ENCODE measurements at regions not wholly inside any gene's neighbourhood (a gene's known extent, or its start where the extent isn't known, plus 50 kb on each side); places are given as distances from the start of the nearest gene placed in this dataset.

DNA sequence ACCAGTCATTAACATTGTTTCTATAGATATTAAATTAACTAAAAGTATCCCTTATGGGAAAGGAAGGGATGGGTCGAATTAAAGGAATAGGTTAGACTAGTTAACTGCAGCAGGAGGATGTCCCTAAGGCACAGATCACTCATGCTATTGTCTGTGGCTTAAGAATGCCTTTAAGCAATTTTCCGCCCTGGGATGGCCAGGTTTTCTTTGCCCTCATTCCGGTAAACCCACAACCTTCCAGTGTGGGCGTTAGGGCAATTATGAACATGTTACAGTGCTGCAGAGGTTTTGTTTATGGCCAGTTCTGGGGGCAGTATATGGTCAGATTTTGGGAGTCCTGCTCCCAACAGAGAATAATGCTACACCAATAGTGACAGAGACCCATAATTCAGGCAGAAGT lies 139.3 kb upstream of the CDK13 start:
- ATAC-seq (no peak), DNase-seq (no peak)
- POLR2A ChIA-PET, result no interaction called here
- Mint-ChIP-seq H3K36me3 (ENCODE audit: low read depth) (no peaks in the 10 kb centered on the region), H3K4me3 (no peak overlapping the region), H3K27me3 (peaks cover 13% of the 10 kb centered on the region), H3K4me1 (ENCODE audit: low read depth) (no peaks in the 10 kb centered on the region), H3K27ac (no peak overlapping the region), H3K9me3 (no peaks in the 10 kb centered on the region)
- intact Hi-C loops (cut with micrococcal nuclease), result no loop called here
- CTCF ChIA-PET, result interaction anchor here (1.3 kb wide), 1 partner anchor 22 kb away, joined by 3 read pairs; no protein-coding TSS in a partner anchor
- TF ChIP-seq, protein P1, sequence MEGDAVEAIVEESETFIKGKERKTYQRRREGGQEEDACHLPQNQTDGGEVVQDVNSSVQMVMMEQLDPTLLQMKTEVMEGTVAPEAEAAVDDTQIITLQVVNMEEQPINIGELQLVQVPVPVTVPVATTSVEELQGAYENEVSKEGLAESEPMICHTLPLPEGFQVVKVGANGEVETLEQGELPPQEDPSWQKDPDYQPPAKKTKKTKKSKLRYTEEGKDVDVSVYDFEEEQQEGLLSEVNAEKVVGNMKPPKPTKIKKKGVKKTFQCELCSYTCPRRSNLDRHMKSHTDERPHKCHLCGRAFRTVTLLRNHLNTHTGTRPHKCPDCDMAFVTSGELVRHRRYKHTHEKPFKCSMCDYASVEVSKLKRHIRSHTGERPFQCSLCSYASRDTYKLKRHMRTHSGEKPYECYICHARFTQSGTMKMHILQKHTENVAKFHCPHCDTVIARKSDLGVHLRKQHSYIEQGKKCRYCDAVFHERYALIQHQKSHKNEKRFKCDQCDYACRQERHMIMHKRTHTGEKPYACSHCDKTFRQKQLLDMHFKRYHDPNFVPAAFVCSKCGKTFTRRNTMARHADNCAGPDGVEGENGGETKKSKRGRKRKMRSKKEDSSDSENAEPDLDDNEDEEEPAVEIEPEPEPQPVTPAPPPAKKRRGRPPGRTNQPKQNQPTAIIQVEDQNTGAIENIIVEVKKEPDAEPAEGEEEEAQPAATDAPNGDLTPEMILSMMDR (IDR thresholded peaks at IDR 0.05), result no peak

DNA sequence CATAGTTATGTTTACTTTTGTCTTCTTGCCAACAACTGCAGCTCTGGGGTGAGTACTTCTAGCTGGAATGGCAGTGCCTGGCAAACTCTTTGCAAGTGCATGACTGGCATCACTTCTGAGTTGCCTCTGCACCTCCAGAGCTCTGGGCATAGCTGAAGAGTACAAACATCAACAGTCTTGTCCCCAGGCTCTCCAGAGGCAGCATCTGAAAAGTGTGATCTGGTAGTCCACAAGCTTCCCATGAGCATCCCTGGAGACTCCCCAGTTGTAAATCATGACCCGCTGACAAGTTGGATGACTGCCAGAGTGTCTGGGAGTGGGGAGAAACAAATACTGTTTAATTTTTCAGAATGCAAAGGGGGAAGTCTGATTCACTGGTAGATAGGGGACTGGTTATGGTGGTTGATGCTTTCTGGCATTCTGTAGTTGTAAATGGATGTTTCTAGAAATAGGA lies 138.9 kb upstream of the CDK13 start:
- ChIA-PET POLR2A (no interaction called here), CTCF (interaction anchor here (1.3 kb wide), 1 partner anchor 21 kb away, joined by 3 read pairs; no protein-coding TSS in a partner anchor)
- intact Hi-C loops (cut with micrococcal nuclease), result no loop called here
- no peaks in the 10 kb centered on the region for H3K36me3 Mint-ChIP-seq (ENCODE audit: low read depth)
- peaks cover 14% of the 10 kb centered on the region for H3K27me3 Mint-ChIP-seq
- no peak overlapping the region for H3K27ac Mint-ChIP-seq
- H3K9me3 Mint-ChIP-seq, result no peaks in the 10 kb centered on the region
- no peak overlapping the region for H3K4me3 Mint-ChIP-seq
- DNase-seq (no peak), ATAC-seq (no peak)
- TF ChIP-seq, protein P1 (IDR thresholded peaks at IDR 0.05), result no peak
- no peaks in the 10 kb centered on the region for H3K4me1 Mint-ChIP-seq (ENCODE audit: low read depth)

DNA sequence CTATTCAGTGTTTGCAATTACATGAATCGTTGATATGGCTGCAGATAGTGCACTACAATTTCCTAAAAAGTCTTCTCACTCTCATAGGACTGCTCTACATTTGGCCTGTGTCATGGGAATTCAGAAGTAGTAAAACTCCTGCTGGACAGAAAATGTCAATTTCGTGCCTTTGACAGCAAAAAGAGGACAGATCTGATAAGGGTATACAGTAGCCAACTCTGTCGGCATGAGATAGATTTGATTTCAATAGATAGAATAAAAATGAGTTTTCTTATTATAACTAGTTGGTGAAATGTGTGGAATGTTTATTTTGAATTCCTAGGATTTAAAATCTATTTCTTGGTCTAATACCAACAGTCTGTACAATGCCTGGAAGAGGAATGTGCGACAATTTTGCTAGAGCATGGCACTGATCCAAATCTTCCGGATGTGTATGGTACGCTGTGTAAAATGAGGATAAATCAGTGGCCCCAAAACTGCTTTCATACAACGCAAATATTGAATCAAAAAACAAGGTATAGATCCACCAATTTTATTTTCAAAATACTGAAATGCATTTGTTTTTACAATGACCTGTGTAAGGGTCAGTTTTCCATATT lies 133.5 kb upstream of the CDK13 start:
- Mint-ChIP-seq H3K4me1 (ENCODE audit: low read depth) (no peaks in the 10 kb centered on the region), H3K27ac (no peak overlapping the region), H3K36me3 (ENCODE audit: low read depth) (no peaks in the 10 kb centered on the region), H3K9me3 (no peaks in the 10 kb centered on the region), H3K27me3 (peaks cover 14% of the 10 kb centered on the region), H3K4me3 (no peak overlapping the region)
- intact Hi-C loops (cut with micrococcal nuclease), result no loop called here
- DNase-seq, result no peak
- ATAC-seq, result no peak
- ChIA-PET POLR2A (no interaction called here), CTCF (interaction anchor here (1.2 kb wide), 1 partner anchor 10 kb away, joined by 3 read pairs; no protein-coding TSS in a partner anchor)
- TF ChIP-seq, protein P1 (IDR thresholded peaks at IDR 0.05), result no peak

DNA sequence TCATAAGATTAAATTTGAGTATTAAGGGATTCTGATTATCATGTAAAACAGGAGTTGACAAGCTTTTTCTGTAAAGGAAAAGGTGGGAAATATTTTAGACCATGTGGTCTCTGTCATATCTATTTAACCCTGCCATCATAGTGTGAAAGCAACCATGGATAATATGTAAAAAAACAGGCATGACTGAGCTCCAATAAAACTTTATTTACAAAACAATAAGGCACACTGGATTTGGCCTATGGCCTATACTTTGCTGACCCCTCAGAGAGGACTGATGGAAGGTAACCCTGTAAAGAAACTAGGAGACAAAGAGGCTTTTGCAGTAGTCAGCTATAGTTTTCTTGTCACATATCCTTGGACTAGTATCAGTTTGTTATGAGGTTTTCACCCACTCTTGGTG lies 130.5 kb upstream of the CDK13 start:
- CTCF ChIA-PET, result no interaction called here
- H3K9me3 Mint-ChIP-seq, result no peaks in the 10 kb centered on the region
- no peaks in the 10 kb centered on the region for H3K4me1 Mint-ChIP-seq (ENCODE audit: low read depth)
- no peaks in the 10 kb centered on the region for H3K36me3 Mint-ChIP-seq (ENCODE audit: low read depth)
- no peak for DNase-seq
- TF ChIP-seq, protein P1 (IDR thresholded peaks at IDR 0.05), result no peak
- no peak overlapping the region for H3K27ac Mint-ChIP-seq
- H3K27me3 Mint-ChIP-seq, result peaks cover 21% of the 10 kb centered on the region
- POLR2A ChIA-PET, result no interaction called here
- no peak for ATAC-seq
- intact Hi-C loops (cut with micrococcal nuclease), result no loop called here
- no peak overlapping the region for H3K4me3 Mint-ChIP-seq

DNA sequence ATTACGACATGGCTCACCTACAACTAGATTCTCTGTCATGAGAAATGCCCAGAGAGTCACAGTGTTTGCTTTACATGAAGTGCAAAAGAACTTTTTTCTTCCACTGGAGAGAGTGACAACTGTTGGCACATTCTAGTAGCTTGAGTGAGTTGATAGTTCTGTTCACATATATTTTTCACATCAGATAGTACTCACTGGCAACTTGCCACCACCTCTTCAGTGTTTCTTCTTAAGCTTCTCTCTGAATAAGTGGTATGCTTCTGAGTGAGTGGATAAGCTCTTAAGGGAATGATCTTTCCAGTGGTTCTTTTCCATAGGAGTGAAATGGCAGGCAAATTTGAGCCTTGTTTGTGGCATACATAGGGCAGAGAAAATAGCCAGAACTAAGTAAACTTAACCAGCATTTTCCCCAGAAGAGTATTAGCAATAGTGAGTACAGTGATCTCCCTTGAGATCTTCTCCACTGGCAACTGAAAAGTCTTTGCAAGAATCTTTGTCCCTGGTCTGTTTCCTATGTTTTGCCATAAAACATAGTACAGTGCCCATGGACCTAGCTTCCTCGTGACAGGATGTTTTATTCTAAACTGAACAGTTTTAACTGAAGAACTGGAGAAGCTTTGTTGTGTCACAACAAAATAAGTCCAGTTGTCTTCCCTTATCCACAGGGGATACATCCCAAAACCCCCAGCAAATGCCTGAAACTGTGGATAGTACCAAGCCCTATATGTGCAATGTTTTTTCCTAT lies 125.4 kb upstream of the CDK13 start:
- DNase-seq, result no peak
- H3K27me3 Mint-ChIP-seq, result peaks cover 30% of the 10 kb centered on the region
- H3K27ac Mint-ChIP-seq, result no peak overlapping the region
- H3K4me3 Mint-ChIP-seq, result no peak overlapping the region
- ChIA-PET POLR2A (no interaction called here), CTCF (interaction anchor here (1.6 kb wide), 1 partner anchor 71 kb away, joined by 4 read pairs; no protein-coding TSS in a partner anchor)
- no peaks in the 10 kb centered on the region for H3K36me3 Mint-ChIP-seq (ENCODE audit: low read depth)
- TF ChIP-seq, protein P1 (IDR thresholded peaks at IDR 0.05), result no peak
- ATAC-seq, result no peak
- H3K9me3 Mint-ChIP-seq, result no peaks in the 10 kb centered on the region
- intact Hi-C loops (cut with micrococcal nuclease), result no loop called here
- H3K4me1 Mint-ChIP-seq (ENCODE audit: low read depth), result peaks cover 2% of the 10 kb centered on the region

All from activated CD8-positive, alpha-beta T cell treated with anti-CD3 and anti-CD28 coated beads for 36 hours (primary cell).